ENCODE measurements at regions not wholly inside any gene's neighbourhood (a gene's known extent, or its start where the extent isn't known, plus 50 kb on each side); places are given as distances from the start of the nearest gene placed in this dataset.

DNA sequence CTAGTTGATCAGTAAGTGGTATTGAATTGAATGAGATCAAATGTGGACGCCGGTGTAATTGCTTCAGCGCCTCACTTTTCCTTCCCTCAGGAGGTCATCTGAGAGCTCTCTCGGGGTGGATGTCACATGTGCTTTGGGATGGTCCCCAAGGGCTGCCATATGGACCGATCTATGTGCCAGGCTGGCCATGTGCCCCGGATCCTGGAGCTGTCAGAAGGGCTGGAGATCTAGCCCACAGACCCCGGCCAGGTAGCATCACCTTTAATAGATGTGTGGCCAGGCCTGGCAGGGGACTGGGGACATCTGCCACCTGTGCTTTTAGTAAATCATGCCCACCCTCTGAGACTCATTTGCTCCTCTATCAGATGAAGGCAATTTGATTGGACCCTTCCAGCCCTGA lies 95.3 kb upstream of the CRHR1 start:
- no peak for DNase-seq

DNA sequence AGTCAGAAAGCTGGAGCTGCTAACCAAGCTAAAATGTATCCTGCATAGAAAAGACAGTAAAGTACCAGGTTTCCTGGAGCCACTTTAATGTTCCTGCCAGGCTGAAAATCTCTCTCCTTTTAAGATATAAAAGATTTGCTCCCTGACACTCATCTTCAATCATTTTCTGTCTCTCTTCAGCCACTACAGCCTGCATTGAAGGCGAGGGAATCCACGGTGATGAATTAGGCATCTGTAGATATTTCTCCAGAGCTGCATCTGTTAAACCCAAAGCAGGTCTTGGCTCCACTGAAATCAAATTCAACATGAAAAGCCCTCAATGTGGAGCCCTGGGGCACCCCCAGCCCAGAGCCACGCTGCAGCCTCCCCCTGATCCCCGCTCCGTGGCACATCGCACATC lies 94.7 kb upstream of the CRHR1 start:
- no peak for DNase-seq

DNA sequence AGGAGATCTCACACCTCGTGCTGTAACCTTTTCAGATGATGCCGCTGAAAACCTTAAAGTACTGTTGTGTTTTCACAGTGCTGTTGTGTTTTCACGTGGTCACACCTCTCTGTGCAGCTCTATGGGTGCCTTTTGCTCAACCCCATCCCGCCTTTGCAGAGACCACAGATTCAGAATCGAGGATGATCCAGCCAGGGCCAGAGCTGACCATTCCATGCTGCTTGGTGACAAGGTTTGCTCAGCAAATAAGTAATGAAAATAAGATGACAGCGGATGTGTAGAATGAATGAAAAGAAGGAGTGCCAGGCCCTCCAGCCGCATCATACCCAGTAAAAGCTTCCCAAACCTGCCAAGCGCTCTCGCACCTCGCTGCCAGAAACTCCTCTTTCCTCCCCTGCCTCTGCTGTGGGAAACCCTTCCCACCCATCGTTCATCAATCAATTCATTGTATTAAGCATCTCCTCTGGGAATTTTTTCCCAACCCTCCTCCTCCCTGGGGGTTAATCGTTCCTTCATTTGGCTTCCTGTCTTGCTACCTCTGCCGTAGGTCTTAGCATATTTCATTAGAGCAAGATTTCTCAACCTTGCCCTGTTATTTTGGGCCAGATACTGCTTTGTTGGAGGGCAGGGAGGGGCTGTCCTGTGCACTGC lies 93.4 kb upstream of the CRHR1 start:
- DNase-seq = no peak

DNA sequence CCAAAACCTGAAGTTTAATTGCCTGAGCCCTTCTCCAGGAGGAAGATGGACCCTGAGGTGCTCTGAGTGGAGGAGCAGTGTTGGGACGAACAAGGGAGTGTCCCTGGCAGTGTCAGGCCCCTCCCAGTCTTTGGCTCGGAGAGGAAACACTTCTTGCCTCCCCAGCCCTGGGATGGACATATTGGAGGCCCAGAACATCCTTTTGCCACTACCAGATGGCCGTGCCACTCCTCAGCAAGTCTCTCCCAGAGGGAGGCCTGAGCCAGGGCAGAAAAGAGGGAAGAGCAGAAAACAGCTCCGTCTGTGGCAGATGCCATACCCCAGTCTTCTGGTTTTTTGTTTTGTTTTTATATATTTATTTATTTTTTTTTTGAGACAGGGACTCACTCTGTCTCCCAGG lies 91.5 kb upstream of the CRHR1 start:
- DNase-seq = peak; percentile 42

DNA sequence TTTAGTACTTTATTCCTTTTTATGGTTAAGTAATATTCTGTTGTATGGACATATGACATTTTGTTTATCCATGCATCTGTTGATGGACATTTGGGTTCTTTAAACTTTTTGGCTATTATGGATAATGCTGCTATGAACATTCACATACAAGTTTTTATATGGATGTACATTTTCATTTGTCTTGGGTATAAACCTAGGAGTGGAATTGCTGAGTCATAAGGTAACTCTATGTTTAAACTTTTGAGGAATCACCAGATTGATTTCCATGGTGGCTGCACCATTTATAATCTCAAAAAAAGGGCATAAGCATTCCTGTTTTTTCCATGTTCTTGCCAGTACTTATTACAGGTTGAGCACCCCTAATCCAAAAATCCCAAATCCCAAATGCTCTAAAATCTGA lies 90.3 kb upstream of the CRHR1 start:
- no peak for DNase-seq

DNA sequence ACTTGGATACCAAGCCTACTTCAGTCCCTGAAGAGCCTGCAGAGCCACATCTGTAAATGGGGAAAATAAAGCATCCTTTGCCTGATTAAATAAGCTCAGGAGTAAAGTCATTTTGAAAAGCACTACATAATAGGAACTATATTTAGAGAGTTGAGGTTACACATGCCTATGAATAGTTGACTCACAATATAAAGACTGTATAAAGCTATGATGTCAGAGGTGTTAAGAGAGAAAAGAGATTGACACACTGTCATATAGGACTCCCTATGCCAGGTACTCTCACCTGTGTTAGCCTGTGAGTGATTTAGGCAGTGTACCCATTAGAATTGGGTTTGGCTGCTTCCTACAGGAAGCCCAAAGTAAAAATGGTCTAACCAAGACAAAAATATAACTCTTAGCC lies 87.7 kb upstream of the CRHR1 start:
- no peak for DNase-seq

DNA sequence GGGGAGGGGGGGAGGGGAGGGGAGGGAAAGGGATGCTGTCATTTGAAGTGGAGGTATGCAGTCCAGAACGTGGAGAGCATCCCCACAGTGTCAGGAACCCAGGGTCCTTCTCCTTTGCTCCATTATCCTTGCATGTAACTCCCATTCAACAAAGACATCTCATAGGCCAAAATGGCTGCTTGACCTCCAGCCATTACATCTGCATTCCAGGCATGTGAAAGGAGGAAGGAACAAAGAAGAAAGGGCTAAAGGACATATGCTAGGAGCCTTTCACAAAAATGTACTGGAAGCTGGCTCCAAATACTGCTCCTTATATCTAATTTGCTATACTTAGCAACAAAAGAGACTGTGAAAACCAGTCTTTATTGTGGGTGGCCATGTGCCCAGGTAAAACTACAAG lies 87.0 kb upstream of the CRHR1 start:
- no peak for DNase-seq

DNA sequence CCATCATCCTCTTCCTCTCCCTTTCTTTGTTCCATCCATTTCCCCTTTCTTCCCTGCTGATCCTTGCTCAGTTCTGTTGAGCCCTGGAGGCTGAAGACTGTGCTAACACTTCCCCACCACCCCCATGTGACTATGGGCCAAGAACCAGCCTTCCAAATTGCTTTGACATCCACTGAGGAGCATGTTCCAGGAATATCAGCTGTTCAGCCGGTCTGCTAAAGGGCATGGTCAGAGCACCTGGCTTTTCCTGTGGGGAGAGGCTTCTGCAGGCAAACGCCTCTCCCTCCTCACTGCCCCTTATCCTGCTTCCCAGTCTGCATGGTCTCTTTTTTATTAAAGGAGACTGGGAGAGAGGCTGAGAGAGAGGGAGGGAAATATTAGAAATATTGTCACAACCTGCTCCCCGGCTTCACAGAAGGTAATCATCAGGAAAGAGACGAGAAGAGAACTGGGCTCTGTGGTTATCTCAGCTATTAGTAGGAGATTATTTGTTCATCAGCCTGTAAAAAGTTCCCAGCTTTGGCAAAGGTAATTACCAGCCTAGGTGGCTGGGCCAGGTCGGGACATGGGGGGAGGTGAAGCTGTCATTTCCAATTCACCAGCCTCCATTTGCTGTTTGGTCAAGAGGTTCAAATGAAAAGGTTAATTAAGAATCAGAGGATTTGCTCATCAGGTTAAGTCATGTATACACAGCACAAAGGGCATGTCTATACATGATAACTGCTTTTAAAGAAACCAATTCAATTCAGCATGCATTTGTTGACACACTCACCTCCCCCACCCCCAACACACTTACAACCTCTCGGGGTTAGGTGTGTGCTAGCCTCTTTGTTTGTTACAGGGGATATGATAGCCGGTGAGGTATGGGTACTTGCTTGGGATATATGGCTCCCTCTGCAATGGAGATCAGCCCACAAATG lies 83.7 kb upstream of the CRHR1 start:
- DNase-seq = no peak

DNA sequence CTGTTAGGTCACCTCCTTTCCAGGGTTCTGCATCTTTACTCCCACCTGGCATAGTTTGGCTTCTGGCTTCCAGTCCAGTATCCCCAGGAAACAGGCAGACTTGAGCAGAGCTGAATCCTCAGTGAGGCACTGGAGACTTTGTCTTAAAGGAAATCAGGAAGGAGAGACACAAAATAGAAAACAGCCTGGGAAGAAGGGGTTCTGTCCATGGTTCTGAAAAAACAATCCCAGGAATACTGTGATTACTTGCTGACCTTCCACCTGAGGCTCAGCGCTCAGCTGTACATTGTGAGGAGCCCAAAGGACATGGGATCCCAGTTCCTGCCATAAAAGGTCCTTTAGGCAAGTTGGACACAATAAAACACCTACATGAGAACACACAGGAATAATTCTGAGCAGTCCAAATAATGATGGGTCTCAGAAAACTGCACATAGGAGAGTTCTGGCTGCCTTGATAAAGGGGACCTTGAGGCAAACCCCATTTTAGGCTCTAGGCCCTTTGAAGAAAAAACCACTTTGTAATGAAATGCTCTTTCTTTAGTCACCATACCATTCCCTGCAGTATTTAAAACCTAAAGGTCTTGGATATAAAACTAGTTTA lies 81.4 kb upstream of the CRHR1 start:
- no peak for DNase-seq

DNA sequence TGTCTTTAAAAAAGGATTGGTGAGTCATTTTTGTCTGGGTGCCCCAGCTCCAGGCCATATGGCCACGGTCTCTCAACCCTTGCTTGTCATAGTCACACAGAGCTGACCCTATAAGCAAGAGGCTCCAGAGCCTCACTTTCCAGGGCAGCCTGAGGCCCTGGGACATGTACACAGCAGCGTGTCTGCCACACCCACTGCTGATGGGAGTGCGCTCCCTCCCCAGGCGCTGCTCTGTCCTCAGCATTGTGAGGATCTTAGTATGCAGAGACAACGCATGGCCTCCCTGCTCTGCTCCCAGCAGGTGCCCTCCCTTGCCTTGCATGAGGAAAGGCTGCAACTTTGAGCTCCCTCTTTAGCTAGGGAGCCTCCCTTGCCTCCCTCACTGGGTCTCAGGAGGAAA lies 80.8 kb upstream of the CRHR1 start:
- DNase-seq = no peak

DNA sequence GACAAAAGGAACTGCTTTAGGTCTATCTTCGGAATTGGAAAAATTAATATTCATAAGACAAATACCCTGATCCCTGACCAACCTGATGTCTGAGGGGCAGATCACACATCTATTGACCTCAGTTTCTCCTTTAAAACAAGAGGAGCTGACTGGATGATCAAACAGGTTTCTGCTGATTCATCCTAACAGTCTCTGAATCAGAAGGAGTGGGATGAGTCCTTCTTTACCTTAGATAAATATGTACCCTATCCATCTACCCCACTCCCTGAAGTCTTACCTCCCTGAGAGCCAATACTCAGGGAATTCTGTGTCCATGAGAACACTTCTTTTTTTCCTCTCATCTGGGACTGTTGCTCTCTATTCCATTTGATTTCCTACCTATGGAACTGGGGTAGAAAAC lies 80.3 kb upstream of the CRHR1 start:
- DNase-seq = no peak

DNA sequence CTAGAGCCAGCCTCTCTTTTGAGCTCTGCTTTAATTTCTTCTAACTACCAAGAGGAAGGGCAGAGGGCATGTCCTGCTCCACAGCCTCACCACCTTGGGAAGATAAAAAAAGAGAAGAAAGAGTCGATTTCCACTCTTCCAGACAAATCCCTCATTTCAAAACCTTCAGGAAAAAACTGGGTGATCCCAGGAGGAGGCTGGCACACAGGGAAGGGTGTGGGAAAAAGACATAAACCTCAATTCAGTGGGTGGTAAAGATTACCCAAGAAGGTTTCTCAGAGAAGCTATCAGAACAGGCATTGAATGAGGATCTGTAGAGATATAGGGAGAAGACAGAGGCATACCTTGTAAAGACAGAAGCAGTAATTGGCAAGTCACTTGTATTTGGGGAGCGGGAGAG lies 79.9 kb upstream of the CRHR1 start:
- DNase-seq = no peak

DNA sequence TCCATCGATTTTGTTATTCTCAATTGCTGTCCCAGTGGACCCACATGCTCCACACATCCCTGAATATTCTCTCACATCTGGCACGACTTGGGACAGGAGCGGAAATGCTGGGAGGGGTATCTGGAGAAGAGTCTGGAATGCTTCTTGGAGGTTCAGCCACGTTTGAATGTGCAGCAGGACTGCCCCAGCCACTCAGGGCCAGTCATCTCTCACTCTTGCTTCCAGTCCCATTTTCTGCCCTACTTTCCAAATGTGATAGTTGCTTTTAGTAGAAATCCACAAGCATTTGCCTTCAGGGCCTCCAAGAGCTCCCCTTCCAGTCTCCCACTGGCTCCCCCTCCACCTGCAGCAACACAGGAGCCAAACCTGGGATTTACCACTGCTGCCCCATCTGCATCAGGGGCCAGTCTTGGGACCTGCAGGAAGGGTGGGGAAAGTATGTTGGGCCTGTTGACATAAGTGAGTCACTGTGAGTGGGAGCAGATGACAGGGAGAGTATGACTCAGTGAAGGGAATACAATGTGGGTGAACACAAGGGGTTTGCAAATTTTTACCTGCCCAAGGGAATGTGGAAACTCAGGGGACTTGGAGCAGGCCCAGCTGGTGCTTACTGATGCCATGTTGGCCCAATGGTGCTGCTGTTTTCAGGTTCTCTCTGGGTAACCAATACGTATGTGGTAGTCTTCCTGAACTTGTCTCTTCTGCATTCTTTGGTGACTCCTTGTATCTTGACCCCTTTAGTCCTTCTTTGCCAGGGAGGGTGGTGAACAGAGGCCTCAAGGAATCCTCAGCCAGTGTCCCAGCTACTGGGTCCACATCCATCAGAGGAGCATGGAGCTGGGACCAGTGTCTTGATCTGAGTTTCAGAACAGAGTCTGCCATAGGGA lies 78.8 kb upstream of the CRHR1 start:
- DNase-seq = no peak

DNA sequence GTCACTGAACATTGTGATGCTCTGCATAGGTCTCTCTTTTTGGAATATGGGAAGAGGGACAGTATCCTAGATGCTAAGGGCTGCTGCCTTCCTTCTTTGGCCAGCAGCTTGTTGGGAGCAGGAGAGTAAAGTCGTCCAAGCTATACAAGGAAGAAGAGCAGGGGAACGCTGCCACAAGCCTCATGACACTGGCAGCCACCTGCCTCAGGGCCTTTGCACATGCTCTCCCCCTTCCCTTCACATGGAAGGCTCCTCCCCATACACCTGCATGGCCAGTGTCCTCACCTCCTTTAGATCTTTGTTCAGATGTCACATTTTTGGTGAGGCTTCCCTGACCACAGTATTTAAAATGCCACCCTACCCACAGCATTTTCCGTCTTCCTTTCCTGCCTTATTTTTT lies 78.1 kb upstream of the CRHR1 start:
- no peak for DNase-seq

DNA sequence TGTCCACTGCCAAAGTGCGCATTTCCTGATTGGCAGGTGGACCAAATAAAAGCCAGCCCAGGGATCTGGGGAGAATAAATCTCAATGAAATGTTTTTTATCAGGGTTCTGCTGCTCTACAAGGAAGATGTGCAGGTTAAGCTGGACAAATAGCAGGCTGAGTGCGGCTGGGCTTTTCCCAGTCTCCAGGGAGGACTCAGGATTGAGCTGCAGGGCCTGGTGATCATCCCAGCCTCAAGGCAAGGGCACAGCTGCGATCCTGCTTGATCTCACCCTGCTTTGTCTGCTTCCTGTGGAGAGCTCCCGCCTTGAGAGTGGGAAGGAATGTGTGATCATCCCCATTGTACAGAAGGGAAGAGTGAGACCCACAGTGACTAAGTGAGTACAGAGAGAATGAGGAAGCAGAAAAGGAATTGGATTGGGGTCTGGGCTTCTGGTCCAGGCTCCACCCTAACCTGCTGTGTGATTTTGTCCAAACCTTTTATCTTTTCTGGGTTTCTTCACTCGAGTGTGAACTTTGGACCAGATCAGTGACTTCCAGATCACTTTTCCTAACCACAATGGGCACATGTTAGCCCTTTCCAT lies 75.3 kb upstream of the CRHR1 start:
- no peak for DNase-seq

DNA sequence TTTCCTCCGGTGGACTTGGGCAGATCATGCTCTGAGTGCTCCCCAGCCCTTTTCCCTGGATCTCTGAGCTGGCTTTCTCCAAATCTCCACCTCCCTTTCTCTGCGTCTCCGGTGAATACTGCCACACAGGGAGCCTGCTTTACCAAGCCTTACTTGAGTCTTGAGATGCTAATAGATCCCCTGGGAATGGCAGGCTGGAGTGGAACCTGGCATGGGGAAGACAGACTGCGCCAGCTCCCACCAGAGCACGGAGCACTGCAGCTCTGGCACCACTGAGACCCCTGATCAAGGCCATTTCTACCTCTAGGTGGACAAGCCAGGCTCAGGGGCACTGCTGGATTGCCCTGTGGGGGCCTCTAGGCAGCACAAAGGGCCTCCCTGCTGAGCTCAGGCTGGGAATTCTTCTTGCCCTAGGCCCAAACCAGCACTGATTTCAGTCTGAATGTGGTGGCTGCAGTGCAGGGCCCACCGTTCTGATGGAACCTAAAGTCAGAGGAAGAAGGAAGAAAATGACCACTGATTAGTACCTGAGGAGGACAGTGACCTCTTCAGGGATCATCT lies 74.3 kb upstream of the CRHR1 start:
- no peak for DNase-seq

DNA sequence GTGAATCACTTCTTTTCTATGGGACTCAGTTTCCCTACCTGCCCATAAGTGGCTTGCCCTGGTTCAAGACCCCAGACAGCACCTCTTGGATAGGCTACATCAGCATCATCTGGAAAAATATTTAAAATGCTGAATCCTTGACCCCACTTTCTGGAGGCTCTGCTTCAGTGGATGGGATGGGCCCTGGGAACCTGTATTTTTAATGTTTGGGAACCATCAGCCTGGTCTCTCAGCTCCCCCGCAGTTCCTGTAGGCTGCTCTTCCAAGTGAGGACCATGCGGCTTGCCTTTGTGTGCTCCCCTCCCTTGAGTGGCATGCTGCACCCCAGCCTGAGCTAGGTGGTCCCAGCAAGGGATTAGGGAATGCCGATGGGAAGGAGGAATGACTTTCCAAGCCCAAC lies 68.3 kb upstream of the CRHR1 start:
- no peak for DNase-seq

DNA sequence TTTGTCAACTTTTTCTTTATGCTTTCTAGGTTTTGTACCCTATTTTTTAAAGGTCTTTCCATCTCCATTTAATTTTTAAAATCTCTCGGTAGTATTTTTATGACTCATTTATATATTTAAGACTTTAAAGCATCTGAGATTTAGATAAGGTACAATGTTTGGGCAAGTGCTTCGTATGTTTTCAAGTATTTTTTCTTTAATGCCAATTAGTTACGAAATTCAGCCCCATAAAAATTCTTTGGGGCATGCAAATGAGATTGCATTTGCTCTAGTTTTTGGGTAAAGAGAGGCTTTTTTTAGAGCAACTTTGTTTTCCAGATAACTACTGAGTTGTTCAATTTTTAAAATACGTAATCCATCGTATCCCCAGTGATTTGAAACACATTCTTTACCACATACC lies 65.3 kb upstream of the CRHR1 start:
- no peak for DNase-seq

DNA sequence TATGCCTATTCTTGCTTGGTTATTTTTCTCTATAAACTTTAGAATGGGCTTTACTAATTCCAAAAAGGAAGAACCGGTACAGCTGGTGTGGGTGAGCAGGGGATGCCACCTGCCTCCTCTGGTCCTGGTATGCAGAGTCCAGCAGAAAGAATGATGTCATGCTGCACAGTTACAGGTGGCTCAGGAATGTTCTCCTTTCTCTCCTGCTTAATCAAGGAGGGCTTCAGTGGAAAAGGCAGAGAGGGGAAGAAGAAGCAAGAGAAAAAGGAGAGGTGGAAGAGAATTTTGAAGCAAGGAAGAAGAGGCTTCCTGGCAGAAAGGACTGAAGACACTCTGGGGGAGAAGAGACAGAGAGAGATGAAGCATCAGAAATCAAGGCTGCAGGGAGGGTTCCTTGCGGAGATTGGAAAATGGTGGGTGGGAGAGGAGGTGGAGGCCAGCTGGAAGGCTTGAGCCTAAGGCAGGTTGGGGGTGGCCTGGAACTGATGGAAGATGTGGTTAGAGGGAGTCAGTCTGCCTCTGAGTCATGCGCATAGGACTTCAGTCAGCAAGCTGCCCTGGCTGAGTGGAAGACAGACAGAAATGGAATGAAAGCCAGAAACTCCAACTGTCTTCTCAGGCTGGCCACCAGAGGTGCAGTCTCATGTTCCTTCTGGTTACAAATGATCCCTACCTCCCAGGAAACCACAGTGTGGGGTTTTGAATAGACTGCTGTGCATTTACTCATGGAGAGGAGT lies 64.6 kb upstream of the CRHR1 start:
- DNase-seq = peak; percentile 49

DNA sequence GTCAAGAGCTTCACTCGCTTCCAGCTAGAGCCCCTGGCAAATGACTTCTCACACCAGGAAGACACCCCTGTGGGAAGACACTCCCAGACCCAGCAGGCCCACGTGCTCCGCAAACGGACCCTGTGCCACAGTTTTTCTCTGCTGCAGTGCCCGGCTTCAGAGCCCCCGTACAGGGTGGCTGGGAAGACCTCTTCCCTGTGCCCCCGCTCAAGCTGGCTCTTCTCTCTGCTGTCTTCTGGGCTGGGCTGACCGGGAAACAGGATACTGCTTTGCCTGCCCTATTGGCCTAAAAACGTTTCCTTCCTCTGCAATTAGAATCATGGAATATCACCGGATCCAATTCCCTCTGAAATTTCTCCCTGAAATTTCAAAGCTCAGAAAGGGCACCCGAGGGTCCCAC lies 63.7 kb upstream of the CRHR1 start:
- DNase-seq = no peak

DNA sequence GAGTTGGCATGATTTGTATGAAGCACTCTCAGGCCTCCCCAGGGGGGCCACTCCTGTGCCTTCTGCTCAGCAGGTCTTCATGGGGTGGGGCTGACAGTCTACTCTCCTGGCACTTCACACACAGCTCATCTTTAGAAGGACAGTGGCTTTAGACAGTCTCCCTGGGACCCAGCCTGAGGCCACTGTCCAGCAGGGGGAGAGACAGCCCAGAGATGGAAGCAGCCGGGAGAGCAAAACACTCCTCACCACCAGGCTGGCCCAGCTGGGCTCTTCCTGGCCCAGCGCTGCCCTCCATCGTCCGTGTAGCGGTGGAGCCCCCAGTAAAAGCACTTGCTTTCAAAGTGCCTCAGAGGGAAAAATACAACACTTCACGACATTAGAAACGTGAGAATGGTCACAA lies 62.0 kb upstream of the CRHR1 start:
- DNase-seq = no peak

Measured in DMS 273 treated with DMSO at 0.1 percent for 48 hours (cell line).